ENCODE measurements at regions not wholly inside any gene's neighbourhood (a gene's known extent, or its start where the extent isn't known, plus 50 kb on each side); places are given as distances from the start of the nearest gene placed in this dataset.

- H3K4me1 ChIP-seq (ENCODE audit: control insufficient read depth in 1 of 2, insufficient read depth in 1 of 2, low read depth in 1 of 2, low read length in 1 of 2) = no peaks in the 10 kb centered on the region
- H3K27ac ChIP-seq = no peak overlapping the region
- no peaks in the 10 kb centered on the region for H3K9me3 ChIP-seq
- no peaks in the 10 kb centered on the region for H3K27me3 ChIP-seq
- TF ChIP-seq CTCF (IDR thresholded peaks at IDR 0.05) = no peak
- no peaks in the 10 kb centered on the region for H3K36me3 ChIP-seq
- no peak overlapping the region for H3K4me3 ChIP-seq (ENCODE audit: low read depth in 1 of 2, low read length in 1 of 2)
These were observed 185.5 kb downstream of the SCP2D1 start for GRCh38 chr20:18999086-18999485.

- TF ChIP-seq CTCF (IDR thresholded peaks at IDR 0.05) = no peak
- Histone ChIP-seq H3K36me3 (no peaks in the 10 kb centered on the region), H3K27me3 (no peaks in the 10 kb centered on the region), H3K4me3 (ENCODE audit: low read depth in 1 of 2, low read length in 1 of 2) (no peak overlapping the region), H3K9me3 (no peaks in the 10 kb centered on the region), H3K27ac (no peak overlapping the region), H3K4me1 (ENCODE audit: control insufficient read depth in 1 of 2, insufficient read depth in 1 of 2, low read depth in 1 of 2, low read length in 1 of 2) (no peaks in the 10 kb centered on the region)
These were observed 186.5 kb downstream of the SCP2D1 start for GRCh38 chr20:19000078-19000477.

GRCh38 chr20:19001177-19001576 lies 187.6 kb downstream of the SCP2D1 start:
- H3K27ac ChIP-seq = no peak overlapping the region
- H3K4me3 ChIP-seq (ENCODE audit: low read depth in 1 of 2, low read length in 1 of 2) = no peak overlapping the region
- H3K27me3 ChIP-seq = no peaks in the 10 kb centered on the region
- TF ChIP-seq CTCF (IDR thresholded peaks at IDR 0.05) = no peak
- H3K36me3 ChIP-seq = no peaks in the 10 kb centered on the region
- no peaks in the 10 kb centered on the region for H3K9me3 ChIP-seq
- no peaks in the 10 kb centered on the region for H3K4me1 ChIP-seq (ENCODE audit: control insufficient read depth in 1 of 2, insufficient read depth in 1 of 2, low read depth in 1 of 2, low read length in 1 of 2)

- Histone ChIP-seq H3K36me3 (no peaks in the 10 kb centered on the region), H3K27ac (no peak overlapping the region), H3K27me3 (no peaks in the 10 kb centered on the region), H3K4me3 (ENCODE audit: low read depth in 1 of 2, low read length in 1 of 2) (no peak overlapping the region), H3K4me1 (ENCODE audit: control insufficient read depth in 1 of 2, insufficient read depth in 1 of 2, low read depth in 1 of 2, low read length in 1 of 2) (no peaks in the 10 kb centered on the region), H3K9me3 (no peaks in the 10 kb centered on the region)
- TF ChIP-seq CTCF (IDR thresholded peaks at IDR 0.05) = no peak
These were observed 190.1 kb downstream of the SCP2D1 start for GRCh38 chr20:19003366-19004336.

GRCh38 chr20:19004975-19005374 lies 191.4 kb downstream of the SCP2D1 start:
- Histone ChIP-seq H3K4me1 (ENCODE audit: control insufficient read depth in 1 of 2, insufficient read depth in 1 of 2, low read depth in 1 of 2, low read length in 1 of 2) (no peaks in the 10 kb centered on the region), H3K4me3 (ENCODE audit: low read depth in 1 of 2, low read length in 1 of 2) (no peak overlapping the region), H3K27me3 (no peaks in the 10 kb centered on the region), H3K27ac (no peak overlapping the region), H3K36me3 (no peaks in the 10 kb centered on the region), H3K9me3 (no peaks in the 10 kb centered on the region)
- no peak for TF ChIP-seq CTCF (IDR thresholded peaks at IDR 0.05)

Data from neutrophil (primary cell).